ENCODE measurements at regions not wholly inside any gene's neighbourhood (a gene's known extent, or its start where the extent isn't known, plus 50 kb on each side); places are given as distances from the start of the nearest gene placed in this dataset.

- Mint-ChIP-seq H3K4me3 (no peak overlapping the region), H3K36me3 (ENCODE audit: low read depth) (no peaks in the 10 kb centered on the region), H3K27ac (no peak overlapping the region), H3K27me3 (no peaks in the 10 kb centered on the region), H3K4me1 (ENCODE audit: low read depth) (no peaks in the 10 kb centered on the region), H3K9me3 (no peaks in the 10 kb centered on the region)
- intact Hi-C loops (cut with micrococcal nuclease), result no loop called here
Measured at GRCh38 chr2:88841224-88841929, 149.9 kb downstream of the RPIA start.

- H3K27ac Mint-ChIP-seq, result no peak overlapping the region
- no peak overlapping the region for H3K4me3 Mint-ChIP-seq
- H3K36me3 Mint-ChIP-seq (ENCODE audit: low read depth), result no peaks in the 10 kb centered on the region
- H3K27me3 Mint-ChIP-seq, result no peaks in the 10 kb centered on the region
- intact Hi-C loops (cut with micrococcal nuclease), result no loop called here
- H3K4me1 Mint-ChIP-seq (ENCODE audit: low read depth), result no peaks in the 10 kb centered on the region
- H3K9me3 Mint-ChIP-seq, result no peaks in the 10 kb centered on the region
Measured at GRCh38 chr2:88842656-88843460, 151.4 kb downstream of the RPIA start.

DNA sequence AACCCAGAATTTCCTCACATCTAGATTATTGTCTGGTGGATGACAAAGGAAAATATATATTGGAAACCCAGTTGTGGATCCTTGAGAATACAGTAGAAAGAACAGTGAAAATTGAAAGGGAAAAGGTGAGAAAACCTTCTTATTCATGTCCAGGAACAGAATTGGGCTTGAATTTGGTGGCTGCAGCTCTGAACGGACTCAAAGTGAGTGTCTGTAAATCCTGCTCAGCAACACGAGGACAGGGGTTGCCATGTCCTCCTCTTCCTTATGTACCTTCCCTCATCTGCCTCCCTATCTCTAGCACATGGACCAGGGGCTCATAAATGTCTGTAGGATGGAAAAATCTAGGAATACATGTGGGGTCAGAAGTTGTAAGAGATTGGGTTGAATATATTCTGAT lies 152.2 kb downstream of the RPIA start:
- intact Hi-C loops (cut with micrococcal nuclease), result no loop called here
- Mint-ChIP-seq H3K9me3 (no peaks in the 10 kb centered on the region), H3K36me3 (ENCODE audit: low read depth) (no peaks in the 10 kb centered on the region), H3K27me3 (no peaks in the 10 kb centered on the region), H3K4me3 (no peak overlapping the region), H3K27ac (no peak overlapping the region), H3K4me1 (ENCODE audit: low read depth) (no peaks in the 10 kb centered on the region)

DNA sequence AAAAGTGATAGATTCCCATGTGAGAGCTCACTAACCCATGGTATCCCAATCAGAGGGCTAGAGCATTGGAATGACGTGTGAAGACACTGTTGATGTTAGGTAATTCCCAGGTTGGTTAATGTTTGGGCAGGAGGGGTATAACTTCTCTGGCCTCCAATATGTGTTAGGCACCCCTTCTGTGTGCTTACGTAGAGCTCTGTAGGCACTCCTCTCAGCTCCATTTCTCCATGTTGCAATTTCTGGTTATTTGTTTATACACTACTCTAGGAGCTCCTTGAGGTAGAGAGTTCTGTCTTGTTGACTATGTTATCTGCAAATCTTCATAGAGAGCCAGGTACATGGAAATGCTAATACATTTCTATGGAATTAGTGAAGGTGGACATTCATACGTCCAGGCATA lies 153.5 kb downstream of the RPIA start:
- no peak overlapping the region for H3K27ac Mint-ChIP-seq
- H3K4me3 Mint-ChIP-seq, result no peak overlapping the region

GRCh38 chr2:88845772-88846661 lies 154.5 kb downstream of the RPIA start:
- Mint-ChIP-seq H3K27me3 (no peaks in the 10 kb centered on the region), H3K36me3 (ENCODE audit: low read depth) (no peaks in the 10 kb centered on the region), H3K9me3 (no peaks in the 10 kb centered on the region), H3K4me3 (no peak overlapping the region), H3K4me1 (ENCODE audit: low read depth) (no peaks in the 10 kb centered on the region), H3K27ac (no peak overlapping the region)
- intact Hi-C loops (cut with micrococcal nuclease), result no loop called here

More for the DNA sequence above, 153.5 kb downstream of the RPIA start:
- Mint-ChIP-seq H3K27me3 (no peaks in the 10 kb centered on the region), H3K4me1 (ENCODE audit: low read depth) (no peaks in the 10 kb centered on the region), H3K9me3 (no peaks in the 10 kb centered on the region), H3K36me3 (ENCODE audit: low read depth) (no peaks in the 10 kb centered on the region)
- intact Hi-C loops (cut with micrococcal nuclease), result no loop called here

GRCh38 chr2:88852753-88853402 lies 161.4 kb downstream of the RPIA start:
- H3K4me1 Mint-ChIP-seq (ENCODE audit: low read depth), result peaks cover 8% of the 10 kb centered on the region
- H3K27me3 Mint-ChIP-seq, result no peaks in the 10 kb centered on the region
- H3K27ac Mint-ChIP-seq, result no peak overlapping the region

GRCh38 chr2:88853403-88853790 lies 161.9 kb downstream of the RPIA start:
- Mint-ChIP-seq H3K9me3 (no peaks in the 10 kb centered on the region), H3K4me1 (ENCODE audit: low read depth) (peaks cover 13% of the 10 kb centered on the region), H3K4me3 (no peak overlapping the region), H3K36me3 (ENCODE audit: low read depth) (no peaks in the 10 kb centered on the region), H3K27me3 (no peaks in the 10 kb centered on the region), H3K27ac (no peak overlapping the region)
- intact Hi-C loops (cut with micrococcal nuclease), result no loop called here

More at GRCh38 chr2:88852753-88853402, 161.4 kb downstream of the RPIA start:
- no peaks in the 10 kb centered on the region for H3K9me3 Mint-ChIP-seq
- H3K36me3 Mint-ChIP-seq (ENCODE audit: low read depth), result no peaks in the 10 kb centered on the region
- no peak overlapping the region for H3K4me3 Mint-ChIP-seq
- intact Hi-C loops (cut with micrococcal nuclease), result no loop called here

GRCh38 chr2:88854528-88854927 lies 163.1 kb downstream of the RPIA start:
- H3K4me3 Mint-ChIP-seq, result no peak overlapping the region
- H3K27ac Mint-ChIP-seq, result no peak overlapping the region
- no peaks in the 10 kb centered on the region for H3K27me3 Mint-ChIP-seq
- intact Hi-C loops (cut with micrococcal nuclease), result no loop called here
- H3K36me3 Mint-ChIP-seq (ENCODE audit: low read depth), result no peaks in the 10 kb centered on the region
- no peaks in the 10 kb centered on the region for H3K9me3 Mint-ChIP-seq
- peaks cover 13% of the 10 kb centered on the region for H3K4me1 Mint-ChIP-seq (ENCODE audit: low read depth)

DNA sequence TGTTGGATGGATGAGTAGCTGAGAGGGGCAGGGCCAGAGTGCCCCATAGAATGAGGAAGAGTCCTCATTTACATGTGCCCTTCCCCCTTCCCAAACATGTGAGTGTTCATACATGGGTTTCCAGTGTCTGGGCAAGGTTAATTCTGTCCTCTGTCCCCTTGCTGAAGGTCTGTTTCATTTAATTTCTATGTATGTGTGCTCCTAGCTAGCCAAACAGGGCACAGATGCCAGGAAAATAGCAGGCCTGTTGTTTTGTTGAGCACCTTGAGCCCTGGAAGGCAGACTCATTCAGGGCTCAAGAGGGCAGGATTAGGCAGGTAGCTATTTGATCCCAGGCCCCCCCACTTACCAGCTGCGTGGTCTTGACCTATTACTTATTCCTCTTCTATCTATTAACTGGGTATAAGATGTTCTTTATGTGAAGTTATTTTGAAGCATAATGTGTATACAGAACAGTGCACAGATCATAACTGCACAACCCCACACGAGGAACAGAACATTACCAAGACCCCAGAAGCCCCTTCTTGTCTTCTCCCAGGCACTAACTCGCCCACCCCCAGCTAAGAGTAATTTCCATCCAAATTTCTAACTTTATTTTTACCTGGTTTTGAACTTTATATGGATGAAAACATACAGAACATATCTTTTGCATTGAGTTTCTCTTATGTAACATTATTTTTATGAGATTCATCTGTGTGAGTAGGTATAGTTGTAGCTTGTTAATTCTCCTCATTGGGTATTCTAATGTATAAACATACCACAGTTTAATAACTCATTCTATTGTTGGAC lies 164.3 kb downstream of the RPIA start:
- Mint-ChIP-seq H3K4me3 (no peak overlapping the region), H3K9me3 (no peaks in the 10 kb centered on the region), H3K27ac (no peak overlapping the region), H3K4me1 (ENCODE audit: low read depth) (peaks cover 13% of the 10 kb centered on the region), H3K27me3 (no peaks in the 10 kb centered on the region), H3K36me3 (ENCODE audit: low read depth) (no peaks in the 10 kb centered on the region)
- intact Hi-C loops (cut with micrococcal nuclease), result no loop called here

GRCh38 chr2:88856409-88857135 lies 165.1 kb downstream of the RPIA start:
- H3K27me3 Mint-ChIP-seq, result no peaks in the 10 kb centered on the region
- no peak overlapping the region for H3K27ac Mint-ChIP-seq
- H3K4me3 Mint-ChIP-seq, result no peak overlapping the region
- no peaks in the 10 kb centered on the region for H3K9me3 Mint-ChIP-seq
- peaks cover 13% of the 10 kb centered on the region for H3K4me1 Mint-ChIP-seq (ENCODE audit: low read depth)
- no peaks in the 10 kb centered on the region for H3K36me3 Mint-ChIP-seq (ENCODE audit: low read depth)
- intact Hi-C loops (cut with micrococcal nuclease), result no loop called here

DNA sequence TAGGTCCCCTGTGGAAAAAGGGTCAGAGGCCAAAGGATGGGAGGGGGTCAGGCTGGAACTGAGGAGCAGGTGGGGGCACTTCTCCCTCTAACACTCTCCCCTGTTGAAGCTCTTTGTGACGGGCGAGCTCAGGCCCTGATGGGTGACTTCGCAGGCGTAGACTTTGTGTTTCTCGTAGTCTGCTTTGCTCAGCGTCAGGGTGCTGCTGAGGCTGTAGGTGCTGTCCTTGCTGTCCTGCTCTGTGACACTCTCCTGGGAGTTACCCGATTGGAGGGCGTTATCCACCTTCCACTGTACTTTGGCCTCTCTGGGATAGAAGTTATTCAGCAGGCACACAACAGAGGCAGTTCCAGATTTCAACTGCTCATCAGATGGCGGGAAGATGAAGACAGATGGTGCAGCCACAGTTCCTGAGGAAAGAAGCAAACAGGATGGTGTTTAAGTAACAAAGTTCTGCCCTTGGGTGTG lies 165.8 kb downstream of the RPIA start:
- H3K27me3 Mint-ChIP-seq, result no peaks in the 10 kb centered on the region
- intact Hi-C loops (cut with micrococcal nuclease), result no loop called here
- H3K9me3 Mint-ChIP-seq, result no peaks in the 10 kb centered on the region
- no peak overlapping the region for H3K4me3 Mint-ChIP-seq
- no peak overlapping the region for H3K27ac Mint-ChIP-seq
- H3K36me3 Mint-ChIP-seq (ENCODE audit: low read depth), result no peaks in the 10 kb centered on the region
- peaks cover 10% of the 10 kb centered on the region for H3K4me1 Mint-ChIP-seq (ENCODE audit: low read depth)

GRCh38 chr2:88857951-88858411 lies 166.5 kb downstream of the RPIA start:
- Mint-ChIP-seq H3K27me3 (no peaks in the 10 kb centered on the region), H3K27ac (no peak overlapping the region), H3K4me3 (no peak overlapping the region), H3K9me3 (no peaks in the 10 kb centered on the region), H3K4me1 (ENCODE audit: low read depth) (peaks cover 6% of the 10 kb centered on the region), H3K36me3 (ENCODE audit: low read depth) (no peaks in the 10 kb centered on the region)
- intact Hi-C loops (cut with micrococcal nuclease), result no loop called here

Data from dendritic cell treated with granulocyte-macrophage colony-stimulating factor and Interleukin-4, amounts not matched to agents 40 ng/mL and 50 ng/mL, for 4 days (primary cell).